H9 (cell line): ENCODE measurements at regions not wholly inside any gene's neighbourhood (a gene's known extent, or its start where the extent isn't known, plus 50 kb on each side); places are given as distances from the start of the nearest gene placed in this dataset.

Experiments used
- DNase-seq: peaks from one replicate; pipeline ENCODE4 v3.0.0-alpha.2; 2017
- H2AFZ ChIP-seq: one replicate; pipeline ENCODE4 v1.6.1; 2013; ENCODE audit warnings: mild to moderate bottlenecking, low read length, control low read depth, moderate library complexity
- H2AK5ac ChIP-seq: 2 replicates; pipeline ENCODE4 v1.6.1; 2013; ENCODE audit warnings: low read length, control low read depth, mixed read lengths; ENCODE audit not compliant: insufficient read length
- H2BK120ac ChIP-seq: one replicate; pipeline ENCODE4 v1.6.1; 2013; ENCODE audit warnings: low read depth, mild to moderate bottlenecking, low read length, control low read depth, inconsistent platforms; ENCODE audit not compliant: poor library complexity, severe bottlenecking
- H2BK12ac ChIP-seq: 2 replicates; pipeline ENCODE4 v1.6.1; 2013; ENCODE audit warnings: low read length, control low read depth, mixed read lengths, low read depth; ENCODE audit not compliant: insufficient read length
- H2BK15ac ChIP-seq: 2 replicates; pipeline ENCODE4 v1.6.1; 2013; ENCODE audit warnings: low read depth, low read length, control low read depth
- H2BK20ac ChIP-seq: one replicate; pipeline ENCODE4 v1.6.1; 2013; ENCODE audit warnings: low read depth, mild to moderate bottlenecking, low read length, control low read depth, inconsistent platforms; ENCODE audit not compliant: poor library complexity, severe bottlenecking
- H2BK5ac ChIP-seq: 2 replicates; pipeline ENCODE4 v1.6.1; 2013; ENCODE audit warnings: low read length, control low read depth, mixed read lengths; ENCODE audit not compliant: insufficient read length
- H3K14ac ChIP-seq: 2 replicates; pipeline ENCODE4 v1.6.1; 2013; ENCODE audit warnings: low read length, control low read depth; ENCODE audit not compliant: insufficient read depth
- H3K18ac ChIP-seq: 2 replicates; pipeline ENCODE4 v1.6.1; 2013; ENCODE audit warnings: low read depth, mild to moderate bottlenecking, mixed read lengths, low read length, control low read depth; ENCODE audit not compliant: insufficient read length
- H3K23ac ChIP-seq: 2 replicates; pipeline ENCODE4 v1.6.1; 2013; ENCODE audit warnings: low read length, control low read depth, mixed read lengths, low read depth; ENCODE audit not compliant: insufficient read length
- H3K23me2 ChIP-seq: 2 replicates; pipeline ENCODE4 v1.6.1; 2013; ENCODE audit warnings: low read depth, mild to moderate bottlenecking, mixed read lengths, low read length, control low read depth; ENCODE audit not compliant: insufficient read length, poor library complexity, severe bottlenecking
- H3K27ac ChIP-seq: 2 replicates; pipeline ENCODE4 v1.5.1; 2013; ENCODE audit warnings: low read length, control low read depth, mixed read lengths, low read depth; ENCODE audit not compliant: insufficient read length
- H3K27me3 ChIP-seq: 2 replicates; pipeline ENCODE4 v1.6.1; 2013; ENCODE audit warnings: low read length, control low read depth, inconsistent platforms; ENCODE audit not compliant: insufficient read depth
- H3K4ac ChIP-seq: 2 replicates; pipeline ENCODE4 v1.6.1; 2013; ENCODE audit warnings: low read depth, mild to moderate bottlenecking, control low read depth, inconsistent platforms, low read length, moderate library complexity
- H3K4me1 ChIP-seq: 2 replicates; pipeline ENCODE4 v1.6.1; 2013; ENCODE audit warnings: low read length, control low read depth, inconsistent platforms; ENCODE audit not compliant: insufficient read depth
- H3K4me2 ChIP-seq: 2 replicates; pipeline ENCODE4 v1.6.1; 2013; ENCODE audit warnings: low read length, control low read depth, mixed read lengths; ENCODE audit not compliant: insufficient read length, insufficient read depth
- H3K56ac ChIP-seq: 2 replicates; pipeline ENCODE4 v1.6.1; 2013; ENCODE audit warnings: low read depth, mild to moderate bottlenecking, mixed read lengths, low read length, control low read depth; ENCODE audit not compliant: insufficient read length
- H3K79me1 ChIP-seq: 2 replicates; pipeline ENCODE4 v1.6.1; 2013; ENCODE audit warnings: low read depth, mild to moderate bottlenecking, moderate library complexity, low read length, control low read depth, inconsistent platforms; ENCODE audit not compliant: insufficient read depth, poor library complexity, severe bottlenecking
- H3K79me2 ChIP-seq: 2 replicates; pipeline ENCODE4 v1.6.1; 2013; ENCODE audit warnings: low read length, control low read depth, inconsistent platforms; ENCODE audit not compliant: insufficient read depth
- H3K9ac ChIP-seq: 2 replicates; pipeline ENCODE4 v1.6.1; 2013; ENCODE audit warnings: low read length, control low read depth, mixed read lengths; ENCODE audit not compliant: insufficient read length; ENCODE audit errors: extremely low read depth
- H3K9me3 ChIP-seq: one replicate; pipeline ENCODE4 v1.6.1; 2013; ENCODE audit warnings: low read depth, low read length, inconsistent platforms; ENCODE audit not compliant: control insufficient read depth
- H3T11ph ChIP-seq: one replicate; pipeline ENCODE4 v1.6.1; 2013; ENCODE audit warnings: mild to moderate bottlenecking, low read length, control low read depth, inconsistent platforms
- H4K20me1 ChIP-seq: one replicate; pipeline ENCODE4 v1.6.1; 2013; ENCODE audit not compliant: control insufficient read depth, insufficient read length, insufficient read depth
- H4K5ac ChIP-seq: 2 replicates; pipeline ENCODE4 v1.6.1; 2013; ENCODE audit warnings: low read depth, mild to moderate bottlenecking, mixed read lengths, low read length, control low read depth; ENCODE audit not compliant: insufficient read length
- H4K8ac ChIP-seq: replicated peaks from 2 replicates; pipeline ENCODE4 v1.6.1; 2013; ENCODE audit warnings: low read length, control low read depth, mixed read lengths, low read depth; ENCODE audit not compliant: insufficient read length
- H4K91ac ChIP-seq: 2 replicates; pipeline ENCODE4 v1.6.1; 2013; ENCODE audit warnings: low read depth, mild to moderate bottlenecking, moderate library complexity, mixed read lengths, low read length, control low read depth; ENCODE audit not compliant: insufficient read length
- H3K27ac Mint-ChIP-seq, 3 experiments: 2 replicates in 2 of 3; 3 replicates in 1 of 3; pipeline ENCODE4 v1.8.0; 2020 to 2021; ENCODE audit warnings: mixed read lengths in 3 of 3, mild to moderate bottlenecking in 1 of 3, moderate library complexity in 1 of 3
- H3K27me3 Mint-ChIP-seq: 2 replicates; pipeline ENCODE4 v1.8.0; 2021; ENCODE audit warnings: low read depth, mild to moderate bottlenecking, moderate library complexity, mixed read lengths
- H3K36me3 Mint-ChIP-seq, 3 experiments: 2 replicates in 2 of 3; 3 replicates in 1 of 3; pipeline ENCODE4 v1.8.0; 2020 to 2021; ENCODE audit warnings: low read depth in 3 of 3, mixed read lengths in 3 of 3; ENCODE audit not compliant: insufficient read depth in 1 of 3
- H3K4me1 Mint-ChIP-seq, 2 experiments: 2 replicates each; pipeline ENCODE4 v1.8.0; 2020; ENCODE audit warnings: mixed read lengths in 2 of 2
- H3K4me3 Mint-ChIP-seq, 2 experiments: 2 replicates in 1 of 2; 3 replicates in 1 of 2; pipeline ENCODE4 v1.8.0; 2020 to 2021; ENCODE audit warnings: mild to moderate bottlenecking in 2 of 2, mixed read lengths in 2 of 2, moderate library complexity in 1 of 2
- H3K9me3 Mint-ChIP-seq, 2 experiments: 2 replicates in 1 of 2; 3 replicates in 1 of 2; pipeline ENCODE4 v1.8.0; 2020; ENCODE audit warnings: mild to moderate bottlenecking in 2 of 2, mixed read lengths in 2 of 2, moderate library complexity in 1 of 2
- CTCF ChIP-seq: fragments of 200-600 bp; sonication (generic); conservative IDR thresholded peaks from 3 replicates; pipeline ENCODE4 v1.8.0; 2021; ENCODE audit warnings: antibody characterized with exemption, mild to moderate bottlenecking
- WGBS: extraction: QIAGEN DNeasy Blood & Tissue Kit; methylation state at CpG from one replicate; pipeline ENCODE4 v1.1.7; 2013; ENCODE audit warnings: missing lambda C conversion rate, low lambda C conversion rate, mixed read lengths; ENCODE audit not compliant: insufficient read length; ENCODE audit errors: extremely low coverage; 5-methylcytosine and 5-hydroxymethylcytosine counted together

GRCh38 chr14:101465795-101466448, 95.4 kb upstream of the DIO3 start:
- peaks cover 37% of the 10 kb centered on the region for H3K27me3 Mint-ChIP-seq
- Histone ChIP-seq H2BK12ac (no peak overlapping the region), H2BK5ac (no peak overlapping the region), H3K4me2 (no peak overlapping the region), H2AK5ac (no peak overlapping the region), H2BK20ac (no peak overlapping the region), H3K4me1 (no peaks in the 10 kb centered on the region), H2BK120ac (no peak overlapping the region), H2AFZ (no peak overlapping the region), H3K4ac (no peak overlapping the region), H3K23me2 (no peaks in the 10 kb centered on the region), H3K79me1 (no peaks in the 10 kb centered on the region), H3K79me2 (no peaks in the 10 kb centered on the region), H3K9ac (no peak overlapping the region), H4K5ac (no peak overlapping the region), H3K56ac (no peak overlapping the region), H3K27ac (no peak overlapping the region), H2BK15ac (no peak overlapping the region), H4K20me1 (no peaks in the 10 kb centered on the region), H3K23ac (no peak overlapping the region), H4K91ac (no peak overlapping the region), H3T11ph (no peak overlapping the region), H3K9me3 (no peaks in the 10 kb centered on the region), H3K14ac (no peak overlapping the region), H3K18ac (no peak overlapping the region), H3K27me3 (no peaks in the 10 kb centered on the region; the same call in 1 of the 2 replicates), H4K8ac (no peak overlapping the region)
- peaks cover 0 to 3% of the 10 kb centered on the region in 2 experiments; a peak in 1 of 4 replicates for H3K4me1 Mint-ChIP-seq
- TF ChIP-seq CTCF: no peak
- H3K4me3 Mint-ChIP-seq: no peak overlapping the region
- H3K9me3 Mint-ChIP-seq: no peaks in the 10 kb centered on the region
- DNase-seq: peak; percentile 14
- no peak overlapping the region; a peak in 1 of 7 replicates for H3K27ac Mint-ChIP-seq
- no CpG with 5 or more reads among the region's 9 CpGs for WGBS
- no peaks in the 10 kb centered on the region for H3K36me3 Mint-ChIP-seq
